ENCODE measurements at regions not wholly inside any gene's neighbourhood (a gene's known extent, or its start where the extent isn't known, plus 50 kb on each side); places are given as distances from the start of the nearest gene placed in this dataset.

DNA sequence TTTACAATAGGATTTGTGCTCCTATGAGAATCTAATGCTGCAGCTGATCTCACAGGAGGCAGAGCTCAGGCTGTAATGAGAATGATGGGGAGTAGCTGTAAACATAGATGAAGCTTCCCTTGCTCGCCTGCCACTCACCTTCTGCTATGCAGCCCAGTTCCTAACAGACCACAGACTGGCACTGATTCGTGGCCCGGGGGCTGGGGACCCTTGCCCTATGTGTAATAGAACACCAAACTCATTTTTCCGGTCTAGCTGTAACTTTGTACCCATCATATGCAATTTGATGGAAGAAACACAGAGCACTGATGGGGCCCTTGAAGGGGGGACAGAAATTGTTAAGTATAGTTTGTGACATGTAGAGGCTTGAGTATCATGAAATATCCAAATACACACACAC is 79.6 kb upstream of the OR5AK2 start:
- ChIA-PET RAD21 (ENCODE audit: low non-redundant PET in 1 of 2, low total read pairs in 2 of 2, uncharacterized antibody in 2 of 2, unreplicated experiment in 2 of 2) (no interaction called here), POLR2A (no interaction called here), CTCF (no interaction called here)
- H3K27ac ChIP-seq (ENCODE audit: low read depth, low read length), result no peak overlapping the region
- no peaks in the 10 kb centered on the region for H3K9me2 ChIP-seq (ENCODE audit: insufficient read depth)
- no peak overlapping the region for H2AFZ ChIP-seq (ENCODE audit: low read depth, low read length, poor library complexity, severe bottlenecking)
- DNase-seq (ENCODE audit: low read depth, low spot score) (no peak), ATAC-seq (no peak)
- no peaks in the 10 kb centered on the region for H3K79me2 ChIP-seq (ENCODE audit: insufficient read depth, low read length)
- no peak overlapping the region for H3K4me2 ChIP-seq (ENCODE audit: low read length)
- no peaks in the 10 kb centered on the region for H3K9me3 ChIP-seq (ENCODE audit: control insufficient read depth in 1 of 2, insufficient read depth in 1 of 2, low read depth in 1 of 2, low read length in 2 of 2)
- no TSS peak for BruUV-seq (replicated peaks)
- H3K27me3 ChIP-seq (ENCODE audit: insufficient read depth, low read length), result 0 out of 2 replicates have a peak, but pooled peaks cover 3% of the 10 kb centered on the region
- no peaks in the 10 kb centered on the region for H3K4me1 ChIP-seq (ENCODE audit: control insufficient read depth in 1 of 2, insufficient read depth in 2 of 2, low read length in 2 of 2)
- TF ChIP-seq JUND (IDR thresholded peaks at IDR 0.05) (no peak), SRF (IDR thresholded peaks at IDR 0.05; ENCODE audit: low read depth) (no peak), ZFX (IDR thresholded peaks at IDR 0.05) (no peak), RAD21 (IDR thresholded peaks at IDR 0.05; ENCODE audit: low read depth) (no peak), EZH2 (IDR thresholded peaks at IDR 0.05) (no peak), SP1 (IDR thresholded peaks at IDR 0.05; ENCODE audit: low read depth) (no peak), YY1 (IDR thresholded peaks at IDR 0.05; ENCODE audit: extremely low read depth, insufficient replicate concordance, low read depth, low read length) (no peak), FOSL1 (IDR thresholded peaks at IDR 0.05; ENCODE audit: low read depth) (no peak), CEBPB (IDR thresholded peaks at IDR 0.05; ENCODE audit: low read depth) (no peak), ELF1 (IDR thresholded peaks at IDR 0.05; ENCODE audit: borderline replicate concordance, low read depth) (no peak), POLR2A (IDR thresholded peaks at IDR 0.05; ENCODE audit: borderline replicate concordance, extremely low read depth, insufficient read depth, insufficient read length) (no peak), POLR2AphosphoS5 (IDR thresholded peaks at IDR 0.05; ENCODE audit: low read depth, low read length) (no peak), EGR1 (IDR thresholded peaks at IDR 0.05; ENCODE audit: low read depth) (no peak), TCF7L2 (IDR thresholded peaks at IDR 0.05; ENCODE audit: borderline replicate concordance, extremely low read depth, insufficient read depth, insufficient read length) (no peak), CBX3 (IDR thresholded peaks at IDR 0.05; ENCODE audit: low read depth) (no peak)
- TF ChIP-seq, protein P1, sequence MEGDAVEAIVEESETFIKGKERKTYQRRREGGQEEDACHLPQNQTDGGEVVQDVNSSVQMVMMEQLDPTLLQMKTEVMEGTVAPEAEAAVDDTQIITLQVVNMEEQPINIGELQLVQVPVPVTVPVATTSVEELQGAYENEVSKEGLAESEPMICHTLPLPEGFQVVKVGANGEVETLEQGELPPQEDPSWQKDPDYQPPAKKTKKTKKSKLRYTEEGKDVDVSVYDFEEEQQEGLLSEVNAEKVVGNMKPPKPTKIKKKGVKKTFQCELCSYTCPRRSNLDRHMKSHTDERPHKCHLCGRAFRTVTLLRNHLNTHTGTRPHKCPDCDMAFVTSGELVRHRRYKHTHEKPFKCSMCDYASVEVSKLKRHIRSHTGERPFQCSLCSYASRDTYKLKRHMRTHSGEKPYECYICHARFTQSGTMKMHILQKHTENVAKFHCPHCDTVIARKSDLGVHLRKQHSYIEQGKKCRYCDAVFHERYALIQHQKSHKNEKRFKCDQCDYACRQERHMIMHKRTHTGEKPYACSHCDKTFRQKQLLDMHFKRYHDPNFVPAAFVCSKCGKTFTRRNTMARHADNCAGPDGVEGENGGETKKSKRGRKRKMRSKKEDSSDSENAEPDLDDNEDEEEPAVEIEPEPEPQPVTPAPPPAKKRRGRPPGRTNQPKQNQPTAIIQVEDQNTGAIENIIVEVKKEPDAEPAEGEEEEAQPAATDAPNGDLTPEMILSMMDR (IDR thresholded peaks at IDR 0.05 in 2 of 3, conservative IDR thresholded peaks at IDR 0.05 in 1 of 3; ENCODE audit: borderline replicate concordance in 1 of 3, insufficient read depth in 1 of 3, low read depth in 2 of 3, low read length in 2 of 3), result no peak
- TF ChIP-seq, protein P2, sequence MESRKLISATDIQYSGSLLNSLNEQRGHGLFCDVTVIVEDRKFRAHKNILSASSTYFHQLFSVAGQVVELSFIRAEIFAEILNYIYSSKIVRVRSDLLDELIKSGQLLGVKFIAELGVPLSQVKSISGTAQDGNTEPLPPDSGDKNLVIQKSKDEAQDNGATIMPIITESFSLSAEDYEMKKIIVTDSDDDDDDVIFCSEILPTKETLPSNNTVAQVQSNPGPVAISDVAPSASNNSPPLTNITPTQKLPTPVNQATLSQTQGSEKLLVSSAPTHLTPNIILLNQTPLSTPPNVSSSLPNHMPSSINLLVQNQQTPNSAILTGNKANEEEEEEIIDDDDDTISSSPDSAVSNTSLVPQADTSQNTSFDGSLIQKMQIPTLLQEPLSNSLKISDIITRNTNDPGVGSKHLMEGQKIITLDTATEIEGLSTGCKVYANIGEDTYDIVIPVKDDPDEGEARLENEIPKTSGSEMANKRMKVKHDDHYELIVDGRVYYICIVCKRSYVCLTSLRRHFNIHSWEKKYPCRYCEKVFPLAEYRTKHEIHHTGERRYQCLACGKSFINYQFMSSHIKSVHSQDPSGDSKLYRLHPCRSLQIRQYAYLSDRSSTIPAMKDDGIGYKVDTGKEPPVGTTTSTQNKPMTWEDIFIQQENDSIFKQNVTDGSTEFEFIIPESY (IDR thresholded peaks at IDR 0.05; ENCODE audit: extremely low read depth, insufficient replicate concordance, low read length), result no peak
- TF ChIP-seq, protein P3, sequence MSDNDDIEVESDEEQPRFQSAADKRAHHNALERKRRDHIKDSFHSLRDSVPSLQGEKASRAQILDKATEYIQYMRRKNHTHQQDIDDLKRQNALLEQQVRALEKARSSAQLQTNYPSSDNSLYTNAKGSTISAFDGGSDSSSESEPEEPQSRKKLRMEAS (IDR thresholded peaks at IDR 0.05), result no peak
- TF ChIP-seq, protein P4, sequence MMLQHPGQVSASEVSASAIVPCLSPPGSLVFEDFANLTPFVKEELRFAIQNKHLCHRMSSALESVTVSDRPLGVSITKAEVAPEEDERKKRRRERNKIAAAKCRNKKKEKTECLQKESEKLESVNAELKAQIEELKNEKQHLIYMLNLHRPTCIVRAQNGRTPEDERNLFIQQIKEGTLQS (IDR thresholded peaks at IDR 0.05), result no peak
- H4K20me1 ChIP-seq (ENCODE audit: insufficient read depth), result no peaks in the 10 kb centered on the region
- no peak overlapping the region for H3K9ac ChIP-seq (ENCODE audit: low read length)
- intact Hi-C loops (cut with micrococcal nuclease), result no loop called here
- H3K36me3 ChIP-seq (ENCODE audit: control insufficient read depth in 1 of 2, insufficient read depth in 2 of 2, low read length in 2 of 2), result no peaks in the 10 kb centered on the region
- no peak overlapping the region for H3K4me3 ChIP-seq (replicated peaks in 1 of 2; ENCODE audit: low read depth in 1 of 2, low read length in 2 of 2)

All from HCT116 (cell line).